ENCODE measurements at regions not wholly inside any gene's neighbourhood (a gene's known extent, or its start where the extent isn't known, plus 50 kb on each side); places are given as distances from the start of the nearest gene placed in this dataset.

- Histone ChIP-seq H3K27me3 (ENCODE audit: control insufficient read depth, insufficient read depth, low read length) (no peaks in the 10 kb centered on the region), H3K9me3 (ENCODE audit: control insufficient read depth, insufficient read depth, low read depth, low read length) (no peaks in the 10 kb centered on the region), H3K36me3 (ENCODE audit: control insufficient read depth, insufficient read depth, low read length) (no peaks in the 10 kb centered on the region), H3K27ac (ENCODE audit: low read length) (no peak overlapping the region), H3K4me3 (ENCODE audit: low read depth in 2 of 2, low read length in 2 of 2) (no peak overlapping the region), H3K4me1 (ENCODE audit: control insufficient read depth, insufficient read depth, low read length) (no peaks in the 10 kb centered on the region)
- POLR2A ChIA-PET, result no interaction called here
- ATAC-seq (no peak), DNase-seq (ENCODE audit: low read depth, low spot score) (no peak)
- CTCF ChIA-PET, result no interaction called here
- no TSS peak for BruUV-seq (replicated peaks)
- TF ChIP-seq TCF7L2 (IDR thresholded peaks at IDR 0.05; ENCODE audit: low read depth, low read length) (no peak), CTCF (IDR thresholded peaks at IDR 0.05) (no peak), SIN3A (IDR thresholded peaks at IDR 0.05; ENCODE audit: borderline replicate concordance, insufficient read depth, low read depth, low read length) (no peak), POLR2AphosphoS5 (IDR thresholded peaks at IDR 0.05; ENCODE audit: low read depth, low read length) (no peak), REST (IDR thresholded peaks at IDR 0.05; ENCODE audit: insufficient read depth in 1 of 2, low read depth in 2 of 2, low read length in 1 of 2) (no peak)
- intact Hi-C loops (cut with micrococcal nuclease; ENCODE audit: unreplicated experiment), result no loop called here
- in situ Hi-C loops (cut with HindIII; ENCODE audit: low pct_unique_long_range_greater_than_20kb, low sequenced_read_pairs), result no loop called here
These were observed 403.1 kb downstream of the TMEM232 start for GRCh38 chr5:110323357-110323756.

- intact Hi-C loops (cut with micrococcal nuclease; ENCODE audit: unreplicated experiment), result no loop called here
- no peak overlapping the region for H3K4me3 ChIP-seq (ENCODE audit: low read depth in 2 of 2, low read length in 2 of 2)
- POLR2A ChIA-PET, result no interaction called here
- ATAC-seq (no peak), DNase-seq (ENCODE audit: low read depth, low spot score) (no peak)
- H3K9me3 ChIP-seq (ENCODE audit: control insufficient read depth, insufficient read depth, low read depth, low read length), result no peaks in the 10 kb centered on the region
- H3K27ac ChIP-seq (ENCODE audit: low read length), result no peak overlapping the region
- no TSS peak for BruUV-seq (replicated peaks)
- in situ Hi-C loops (cut with HindIII; ENCODE audit: low pct_unique_long_range_greater_than_20kb, low sequenced_read_pairs), result no loop called here
- CTCF ChIA-PET, result no interaction called here
- H3K36me3 ChIP-seq (ENCODE audit: control insufficient read depth, insufficient read depth, low read length), result no peaks in the 10 kb centered on the region
- H3K4me1 ChIP-seq (ENCODE audit: control insufficient read depth, insufficient read depth, low read length), result no peaks in the 10 kb centered on the region
- H3K27me3 ChIP-seq (ENCODE audit: control insufficient read depth, insufficient read depth, low read length), result no peaks in the 10 kb centered on the region
- TF ChIP-seq SIN3A (IDR thresholded peaks at IDR 0.05; ENCODE audit: borderline replicate concordance, insufficient read depth, low read depth, low read length) (no peak), TCF7L2 (IDR thresholded peaks at IDR 0.05; ENCODE audit: low read depth, low read length) (no peak), POLR2AphosphoS5 (IDR thresholded peaks at IDR 0.05; ENCODE audit: low read depth, low read length) (no peak)
These were observed 402.6 kb downstream of the TMEM232 start for GRCh38 chr5:110323832-110324231.

GRCh38 chr5:110324876-110325275 is 401.6 kb downstream of the TMEM232 start:
- in situ Hi-C loops (cut with HindIII; ENCODE audit: low pct_unique_long_range_greater_than_20kb, low sequenced_read_pairs) (no loop called here), intact Hi-C loops (cut with micrococcal nuclease; ENCODE audit: unreplicated experiment) (no loop called here)
- Histone ChIP-seq H3K27ac (ENCODE audit: low read length) (no peak overlapping the region), H3K9me3 (ENCODE audit: control insufficient read depth, insufficient read depth, low read depth, low read length) (no peaks in the 10 kb centered on the region), H3K4me1 (ENCODE audit: control insufficient read depth, insufficient read depth, low read length) (no peaks in the 10 kb centered on the region), H3K36me3 (ENCODE audit: control insufficient read depth, insufficient read depth, low read length) (no peaks in the 10 kb centered on the region), H3K27me3 (ENCODE audit: control insufficient read depth, insufficient read depth, low read length) (no peaks in the 10 kb centered on the region), H3K4me3 (ENCODE audit: low read depth in 2 of 2, low read length in 2 of 2) (no peak overlapping the region)
- no peak for DNase-seq (ENCODE audit: low read depth, low spot score)
- no TSS peak for BruUV-seq (replicated peaks)
- no peak for ATAC-seq
- TF ChIP-seq POLR2AphosphoS5 (IDR thresholded peaks at IDR 0.05; ENCODE audit: low read depth, low read length) (no peak), CTCF (IDR thresholded peaks at IDR 0.05) (no peak), SIN3A (IDR thresholded peaks at IDR 0.05; ENCODE audit: borderline replicate concordance, insufficient read depth, low read depth, low read length) (no peak), TCF7L2 (IDR thresholded peaks at IDR 0.05; ENCODE audit: low read depth, low read length) (no peak), REST (IDR thresholded peaks at IDR 0.05; ENCODE audit: insufficient read depth in 1 of 2, low read depth in 2 of 2, low read length in 1 of 2) (no peak)
- ChIA-PET CTCF (no interaction called here), POLR2A (no interaction called here)

All from Panc1 (cell line).